Fibroblast of skin of scalp (primary cell): ENCODE measurements at regions not wholly inside any gene's neighbourhood (a gene's known extent, or its start where the extent isn't known, plus 50 kb on each side); places are given as distances from the start of the nearest gene placed in this dataset.

Experiments used
- DNase-seq: peaks from one replicate; pipeline ENCODE4 v3.0.0-alpha.2; 2013

GRCh38 chr1:219993554-219994433 lies 52.5 kb downstream of the EPRS1 start:
- DNase-seq, result peak; percentile 11

GRCh38 chr1:219991919-219992318 lies 54.4 kb downstream of the EPRS1 start:
- DNase-seq, result no peak

- DNase-seq, result no peak
These were observed 54.8 kb downstream of the EPRS1 start for GRCh38 chr1:219991511-219991810.

GRCh38 chr1:219990782-219991510 lies 55.4 kb downstream of the EPRS1 start:
- DNase-seq, result peak; percentile 50

- no peak for DNase-seq
These were observed 56.5 kb downstream of the EPRS1 start for GRCh38 chr1:219989766-219990165.

GRCh38 chr1:219988818-219989217 lies 57.5 kb downstream of the EPRS1 start:
- DNase-seq, result no peak

- no peak for DNase-seq
These were observed 57.9 kb downstream of the EPRS1 start for GRCh38 chr1:219988387-219988786.

GRCh38 chr1:219987325-219987724 lies 59.0 kb upstream of the SLC30A10 start:
- DNase-seq, result no peak

GRCh38 chr1:219985169-219985568 lies 56.8 kb upstream of the SLC30A10 start:
- no peak for DNase-seq
